HepG2 (cell line): ENCODE measurements at regions not wholly inside any gene's neighbourhood (a gene's known extent, or its start where the extent isn't known, plus 50 kb on each side); places are given as distances from the start of the nearest gene placed in this dataset.
A peak's percentile ranks its signal among the peaks of the same experiment; 100 is the strongest.

Source experiments
- BCL6 ChIP-seq: IDR thresholded peaks from 2 replicates; pipeline ENCODE4 v1.6.1; 2016; ENCODE audit warnings: missing genetic modification reagents, missing compliant biosample characterization
- BHLHE40 ChIP-seq: IDR thresholded peaks from 2 replicates; pipeline ENCODE4 v1.6.1; 2011; ENCODE audit warnings: low read length, improper control_type of control experiment
- CEBPG ChIP-seq: IDR thresholded peaks from 2 replicates; pipeline ENCODE4 v1.6.1; 2016
- HNRNPLL ChIP-seq: fragments of 200-400 bp; formaldehyde crosslinking; IDR thresholded peaks from 2 replicates; pipeline ENCODE4 v1.6.1; 2017; ENCODE audit warnings: mild to moderate bottlenecking, low read depth, low read length; ENCODE audit not compliant: poor library complexity, severe bottlenecking
- JDP2 ChIP-seq: sonication (generic); formaldehyde crosslinking; IDR thresholded peaks from 2 replicates; pipeline ENCODE4 v1.8.1; 2022; ENCODE audit warnings: missing genetic modification reagents, borderline replicate concordance
- SP4 ChIP-seq: sonication (generic); formaldehyde crosslinking; IDR thresholded peaks from 2 replicates; pipeline ENCODE4 v1.8.1; 2023; ENCODE audit warnings: mild to moderate bottlenecking, missing genetic modification reagents
- ZC3H13 ChIP-seq: sonication (generic); formaldehyde crosslinking; IDR thresholded peaks from 2 replicates; pipeline ENCODE4 v1.8.1; 2023; ENCODE audit warnings: mild to moderate bottlenecking, missing genetic modification reagents, moderate library complexity
- ZNF124 ChIP-seq: sonication (generic); formaldehyde crosslinking; IDR thresholded peaks from 2 replicates; pipeline ENCODE4 v1.4.0; 2020; ENCODE audit warnings: missing genetic modification reagents
- ZNF205 ChIP-seq: IDR thresholded peaks from 2 replicates; pipeline ENCODE4 v1.6.1; 2018; ENCODE audit warnings: missing biosample characterization, missing genetic modification reagents
- ZNF251 ChIP-seq: sonication (generic); formaldehyde crosslinking; IDR thresholded peaks from 2 replicates; pipeline ENCODE4 v1.9.0; 2021; ENCODE audit warnings: mild to moderate bottlenecking, missing genetic modification reagents
- ZNF441 ChIP-seq: sonication (generic); formaldehyde crosslinking; IDR thresholded peaks from 2 replicates; pipeline ENCODE4 v1.7.0; 2021; ENCODE audit warnings: missing genetic modification reagents, borderline replicate concordance
- ZNF788 ChIP-seq: sonication (generic); formaldehyde crosslinking; IDR thresholded peaks from 2 replicates; pipeline ENCODE4 v1.5.0; 2020; ENCODE audit warnings: mild to moderate bottlenecking, missing genetic modification reagents, borderline replicate concordance
- TF ChIP-seq, protein P1 (sequence below): sonication (generic); formaldehyde crosslinking; IDR thresholded peaks from 2 replicates; pipeline ENCODE4 v1.5.1; 2020; ENCODE audit warnings: mild to moderate bottlenecking, missing genetic modification reagents, borderline replicate concordance
- TF ChIP-seq, protein P2 (sequence below), 2 experiments: IDR thresholded peaks; 2 replicates each; pipeline ENCODE4 v1.6.1; 2011 to 2012; ENCODE audit warnings: low read length in 2 of 2, borderline replicate concordance in 1 of 2, low read depth in 1 of 2, mild to moderate bottlenecking in 1 of 2, moderate library complexity in 1 of 2
- TF ChIP-seq, protein P3 (sequence below): conservative IDR thresholded peaks from 2 replicates; pipeline ENCODE4 v1.6.1; 2018; ENCODE audit warnings: missing genetic modification reagents
- TF ChIP-seq, protein P4 (sequence below): sonication (generic); formaldehyde crosslinking; IDR thresholded peaks from 2 replicates; pipeline ENCODE4 v1.4.0; 2020; ENCODE audit warnings: missing genetic modification reagents

DNA sequence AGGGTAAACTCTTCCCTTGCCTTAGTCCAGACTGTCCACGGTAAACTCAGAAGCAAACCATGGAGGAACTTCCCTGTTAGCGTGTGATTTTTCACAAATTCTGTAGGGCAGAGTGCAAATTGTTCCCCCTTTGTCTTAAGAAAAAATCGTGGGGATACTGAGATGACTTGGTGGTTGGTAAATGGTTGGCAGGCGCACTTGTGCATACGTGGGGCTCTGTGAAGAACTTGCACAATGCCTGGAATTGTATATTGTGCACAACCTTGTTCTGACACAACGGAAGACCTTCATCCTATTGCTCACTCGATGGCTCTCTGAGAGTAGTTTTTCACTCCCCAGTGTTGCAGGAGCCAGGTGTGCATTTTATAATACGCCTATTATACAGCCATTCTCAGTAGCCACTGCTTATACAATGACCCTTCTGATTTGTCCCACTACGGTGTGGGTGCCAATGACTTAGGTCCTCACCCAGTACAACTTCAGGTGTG, 150.0 kb downstream of the SPRY1 start (continued):
- TF ChIP-seq JDP2 (CRISPR knock-in tag) = no peak
- no peak for TF ChIP-seq ZNF251 (CRISPR knock-in tag)
- peak; percentile 62 for TF ChIP-seq CEBPG (CRISPR knock-in tag)
- TF ChIP-seq ZC3H13 (CRISPR knock-in tag) = no peak
- TF ChIP-seq, protein P1, sequence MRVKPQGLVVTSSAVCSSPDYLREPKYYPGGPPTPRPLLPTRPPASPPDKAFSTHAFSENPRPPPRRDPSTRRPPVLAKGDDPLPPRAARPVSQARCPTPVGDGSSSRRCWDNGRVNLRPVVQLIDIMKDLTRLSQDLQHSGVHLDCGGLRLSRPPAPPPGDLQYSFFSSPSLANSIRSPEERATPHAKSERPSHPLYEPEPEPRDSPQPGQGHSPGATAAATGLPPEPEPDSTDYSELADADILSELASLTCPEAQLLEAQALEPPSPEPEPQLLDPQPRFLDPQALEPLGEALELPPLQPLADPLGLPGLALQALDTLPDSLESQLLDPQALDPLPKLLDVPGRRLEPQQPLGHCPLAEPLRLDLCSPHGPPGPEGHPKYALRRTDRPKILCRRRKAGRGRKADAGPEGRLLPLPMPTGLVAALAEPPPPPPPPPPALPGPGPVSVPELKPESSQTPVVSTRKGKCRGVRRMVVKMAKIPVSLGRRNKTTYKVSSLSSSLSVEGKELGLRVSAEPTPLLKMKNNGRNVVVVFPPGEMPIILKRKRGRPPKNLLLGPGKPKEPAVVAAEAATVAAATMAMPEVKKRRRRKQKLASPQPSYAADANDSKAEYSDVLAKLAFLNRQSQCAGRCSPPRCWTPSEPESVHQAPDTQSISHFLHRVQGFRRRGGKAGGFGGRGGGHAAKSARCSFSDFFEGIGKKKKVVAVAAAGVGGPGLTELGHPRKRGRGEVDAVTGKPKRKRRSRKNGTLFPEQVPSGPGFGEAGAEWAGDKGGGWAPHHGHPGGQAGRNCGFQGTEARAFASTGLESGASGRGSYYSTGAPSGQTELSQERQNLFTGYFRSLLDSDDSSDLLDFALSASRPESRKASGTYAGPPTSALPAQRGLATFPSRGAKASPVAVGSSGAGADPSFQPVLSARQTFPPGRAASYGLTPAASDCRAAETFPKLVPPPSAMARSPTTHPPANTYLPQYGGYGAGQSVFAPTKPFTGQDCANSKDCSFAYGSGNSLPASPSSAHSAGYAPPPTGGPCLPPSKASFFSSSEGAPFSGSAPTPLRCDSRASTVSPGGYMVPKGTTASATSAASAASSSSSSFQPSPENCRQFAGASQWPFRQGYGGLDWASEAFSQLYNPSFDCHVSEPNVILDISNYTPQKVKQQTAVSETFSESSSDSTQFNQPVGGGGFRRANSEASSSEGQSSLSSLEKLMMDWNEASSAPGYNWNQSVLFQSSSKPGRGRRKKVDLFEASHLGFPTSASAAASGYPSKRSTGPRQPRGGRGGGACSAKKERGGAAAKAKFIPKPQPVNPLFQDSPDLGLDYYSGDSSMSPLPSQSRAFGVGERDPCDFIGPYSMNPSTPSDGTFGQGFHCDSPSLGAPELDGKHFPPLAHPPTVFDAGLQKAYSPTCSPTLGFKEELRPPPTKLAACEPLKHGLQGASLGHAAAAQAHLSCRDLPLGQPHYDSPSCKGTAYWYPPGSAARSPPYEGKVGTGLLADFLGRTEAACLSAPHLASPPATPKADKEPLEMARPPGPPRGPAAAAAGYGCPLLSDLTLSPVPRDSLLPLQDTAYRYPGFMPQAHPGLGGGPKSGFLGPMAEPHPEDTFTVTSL (CRISPR knock-in tag) = no peak
- no peak for TF ChIP-seq ZNF441 (CRISPR knock-in tag)
- TF ChIP-seq, protein P2, sequence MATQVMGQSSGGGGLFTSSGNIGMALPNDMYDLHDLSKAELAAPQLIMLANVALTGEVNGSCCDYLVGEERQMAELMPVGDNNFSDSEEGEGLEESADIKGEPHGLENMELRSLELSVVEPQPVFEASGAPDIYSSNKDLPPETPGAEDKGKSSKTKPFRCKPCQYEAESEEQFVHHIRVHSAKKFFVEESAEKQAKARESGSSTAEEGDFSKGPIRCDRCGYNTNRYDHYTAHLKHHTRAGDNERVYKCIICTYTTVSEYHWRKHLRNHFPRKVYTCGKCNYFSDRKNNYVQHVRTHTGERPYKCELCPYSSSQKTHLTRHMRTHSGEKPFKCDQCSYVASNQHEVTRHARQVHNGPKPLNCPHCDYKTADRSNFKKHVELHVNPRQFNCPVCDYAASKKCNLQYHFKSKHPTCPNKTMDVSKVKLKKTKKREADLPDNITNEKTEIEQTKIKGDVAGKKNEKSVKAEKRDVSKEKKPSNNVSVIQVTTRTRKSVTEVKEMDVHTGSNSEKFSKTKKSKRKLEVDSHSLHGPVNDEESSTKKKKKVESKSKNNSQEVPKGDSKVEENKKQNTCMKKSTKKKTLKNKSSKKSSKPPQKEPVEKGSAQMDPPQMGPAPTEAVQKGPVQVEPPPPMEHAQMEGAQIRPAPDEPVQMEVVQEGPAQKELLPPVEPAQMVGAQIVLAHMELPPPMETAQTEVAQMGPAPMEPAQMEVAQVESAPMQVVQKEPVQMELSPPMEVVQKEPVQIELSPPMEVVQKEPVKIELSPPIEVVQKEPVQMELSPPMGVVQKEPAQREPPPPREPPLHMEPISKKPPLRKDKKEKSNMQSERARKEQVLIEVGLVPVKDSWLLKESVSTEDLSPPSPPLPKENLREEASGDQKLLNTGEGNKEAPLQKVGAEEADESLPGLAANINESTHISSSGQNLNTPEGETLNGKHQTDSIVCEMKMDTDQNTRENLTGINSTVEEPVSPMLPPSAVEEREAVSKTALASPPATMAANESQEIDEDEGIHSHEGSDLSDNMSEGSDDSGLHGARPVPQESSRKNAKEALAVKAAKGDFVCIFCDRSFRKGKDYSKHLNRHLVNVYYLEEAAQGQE (IDR thresholded peaks at IDR 0.05; ENCODE audit: borderline replicate concordance in 1 of 2, low read depth in 1 of 2, low read length in 2 of 2) = no peak
- no peak for TF ChIP-seq ZNF788 (CRISPR knock-in tag)
- 0 out of 2 replicates have a peak, but pooled peaks have one; percentile 56 for TF ChIP-seq SP4 (CRISPR knock-in tag)
- TF ChIP-seq, protein P3, sequence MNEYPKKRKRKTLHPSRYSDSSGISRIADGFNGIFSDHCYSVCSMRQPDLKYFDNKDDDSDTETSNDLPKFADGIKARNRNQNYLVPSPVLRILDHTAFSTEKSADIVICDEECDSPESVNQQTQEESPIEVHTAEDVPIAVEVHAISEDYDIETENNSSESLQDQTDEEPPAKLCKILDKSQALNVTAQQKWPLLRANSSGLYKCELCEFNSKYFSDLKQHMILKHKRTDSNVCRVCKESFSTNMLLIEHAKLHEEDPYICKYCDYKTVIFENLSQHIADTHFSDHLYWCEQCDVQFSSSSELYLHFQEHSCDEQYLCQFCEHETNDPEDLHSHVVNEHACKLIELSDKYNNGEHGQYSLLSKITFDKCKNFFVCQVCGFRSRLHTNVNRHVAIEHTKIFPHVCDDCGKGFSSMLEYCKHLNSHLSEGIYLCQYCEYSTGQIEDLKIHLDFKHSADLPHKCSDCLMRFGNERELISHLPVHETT (CRISPR knock-in tag) = no peak
- no peak for TF ChIP-seq ZNF124 (CRISPR knock-in tag)
- TF ChIP-seq BCL6 = peak; percentile 4; the same call in 1 of the 2 replicates
- TF ChIP-seq, protein P4, sequence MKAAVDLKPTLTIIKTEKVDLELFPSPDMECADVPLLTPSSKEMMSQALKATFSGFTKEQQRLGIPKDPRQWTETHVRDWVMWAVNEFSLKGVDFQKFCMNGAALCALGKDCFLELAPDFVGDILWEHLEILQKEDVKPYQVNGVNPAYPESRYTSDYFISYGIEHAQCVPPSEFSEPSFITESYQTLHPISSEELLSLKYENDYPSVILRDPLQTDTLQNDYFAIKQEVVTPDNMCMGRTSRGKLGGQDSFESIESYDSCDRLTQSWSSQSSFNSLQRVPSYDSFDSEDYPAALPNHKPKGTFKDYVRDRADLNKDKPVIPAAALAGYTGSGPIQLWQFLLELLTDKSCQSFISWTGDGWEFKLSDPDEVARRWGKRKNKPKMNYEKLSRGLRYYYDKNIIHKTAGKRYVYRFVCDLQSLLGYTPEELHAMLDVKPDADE = no peak
- TF ChIP-seq BHLHE40 = no peak
- no peak for TF ChIP-seq HNRNPLL
- TF ChIP-seq ZNF205 (CRISPR knock-in tag) = no peak
